Activated CD8-positive, alpha-beta T cell treated with anti-CD3 and anti-CD28 coated beads for 36 hours (primary cell): ENCODE measurements at regions not wholly inside any gene's neighbourhood (a gene's known extent, or its start where the extent isn't known, plus 50 kb on each side); places are given as distances from the start of the nearest gene placed in this dataset.

Experiments used
- ATAC-seq: fragments of 200-7000 bp; cut with Tn5 transposase; one replicate; pipeline ENCODE4 v1.10.0; 2021; ENCODE audit warnings: mild to moderate bottlenecking, moderate library complexity
- CTCF ChIA-PET: fragments of 350-600 bp; sonication (Branson Sonifier 250); formaldehyde crosslinking; loops from one replicate; lab custom pipeline; 2021; ENCODE audit warnings: antibody characterized with exemption; lab: Charles Lee
- POLR2A ChIA-PET: fragments of 350-600 bp; sonication (Branson Sonifier 250); formaldehyde crosslinking; loops from one replicate; lab custom pipeline; 2021; ENCODE audit warnings: antibody characterized with exemption; lab: Charles Lee
- DNase-seq: peaks from one replicate; pipeline ENCODE4 v3.0.0-alpha.2; 2020
- H3K27ac Mint-ChIP-seq: one replicate; pipeline ENCODE4 v1.8.0; 2021; ENCODE audit warnings: mild to moderate bottlenecking, mixed read lengths
- H3K27me3 Mint-ChIP-seq: one replicate; pipeline ENCODE4 v1.8.0; 2021; ENCODE audit warnings: mixed read lengths
- H3K36me3 Mint-ChIP-seq: one replicate; pipeline ENCODE4 v1.8.0; 2021; ENCODE audit warnings: low read depth, mixed read lengths
- H3K4me1 Mint-ChIP-seq: one replicate; pipeline ENCODE4 v1.8.0; 2021; ENCODE audit warnings: low read depth, mixed read lengths
- H3K4me3 Mint-ChIP-seq: one replicate; pipeline ENCODE4 v1.8.0; 2021; ENCODE audit warnings: mild to moderate bottlenecking, moderate library complexity, mixed read lengths
- H3K9me3 Mint-ChIP-seq: one replicate; pipeline ENCODE4 v1.8.0; 2021; ENCODE audit warnings: mixed read lengths
- CTCF ChIP-seq: fragments of 200-600 bp; IDR thresholded peaks from one replicate; pipeline ENCODE4 v1.8.0; 2022; ENCODE audit warnings: antibody characterized with exemption, mild to moderate bottlenecking
- intact Hi-C: fragments of 100-400 bp; cut with micrococcal nuclease; formaldehyde crosslinking; loops from one replicate; pipeline ENCODE4 v1.10.0; 2022

GRCh38 chr1:30321996-30322858, 401.2 kb downstream of the MATN1 start:
- CTCF ChIA-PET, result no interaction called here
- Mint-ChIP-seq H3K9me3 (no peaks in the 10 kb centered on the region), H3K36me3 (no peaks in the 10 kb centered on the region), H3K27ac (no peak overlapping the region), H3K4me1 (no peaks in the 10 kb centered on the region), H3K27me3 (no peaks in the 10 kb centered on the region), H3K4me3 (no peak overlapping the region)
- ATAC-seq, result no peak
- intact Hi-C loops, result no loop called here
- DNase-seq, result no peak
- POLR2A ChIA-PET, result no interaction called here
- TF ChIP-seq CTCF, result no peak

DNA sequence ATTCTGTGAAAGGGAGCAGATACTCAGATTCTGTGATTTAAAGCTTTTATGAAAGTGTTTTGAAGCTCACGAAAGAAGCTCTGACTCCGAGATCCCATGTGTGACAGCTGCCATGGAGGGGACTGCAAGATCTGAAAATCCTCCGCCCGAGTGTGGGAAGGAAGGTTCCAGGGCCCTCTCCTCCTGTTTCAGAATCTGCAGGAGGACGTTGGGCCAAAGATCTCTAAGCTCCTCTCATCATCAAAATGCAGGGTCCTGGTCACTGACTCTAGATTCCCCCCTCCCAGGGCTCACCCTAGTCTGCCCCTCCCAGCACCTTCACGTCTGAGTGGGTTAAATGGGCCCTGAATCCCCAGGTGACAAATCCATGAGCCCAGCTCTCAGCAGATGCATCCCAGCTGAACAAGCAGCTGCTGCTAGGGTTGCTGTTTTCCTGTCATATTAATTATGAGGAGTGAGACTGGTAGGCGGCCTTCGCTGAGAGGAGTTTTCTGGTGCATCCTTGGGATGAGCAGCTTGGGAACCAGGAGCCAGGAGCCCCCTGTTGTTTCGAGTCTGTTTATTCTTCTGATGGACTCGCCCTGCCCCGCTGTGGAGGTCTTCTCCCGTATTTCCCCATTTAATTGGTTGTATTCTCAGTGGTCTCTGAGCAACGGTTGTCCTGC, 402.0 kb downstream of the MATN1 start:
- Mint-ChIP-seq H3K27me3 (no peaks in the 10 kb centered on the region), H3K9me3 (no peaks in the 10 kb centered on the region), H3K4me1 (no peaks in the 10 kb centered on the region), H3K4me3 (no peak overlapping the region), H3K36me3 (no peaks in the 10 kb centered on the region), H3K27ac (no peak overlapping the region)
- ChIA-PET POLR2A (no interaction called here), CTCF (no interaction called here)
- intact Hi-C loops, result no loop called here
- ATAC-seq, result no peak
- no peak for TF ChIP-seq CTCF
- no peak for DNase-seq

DNA sequence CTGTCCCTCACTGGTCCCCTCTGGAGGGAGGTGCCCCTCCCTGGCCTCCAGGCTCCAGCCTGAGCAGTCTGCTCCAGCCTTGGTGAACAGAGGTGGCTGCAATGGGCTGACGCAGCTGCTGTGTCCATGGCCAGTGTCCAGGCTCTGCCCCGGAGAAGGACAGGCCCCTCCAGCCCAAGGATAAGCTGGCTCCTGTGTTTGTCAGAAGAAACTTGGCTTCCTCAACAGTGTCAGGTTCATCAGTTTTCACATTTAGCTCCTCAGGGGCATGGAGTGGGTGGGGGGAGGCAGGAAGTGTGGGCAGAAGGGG, 402.8 kb downstream of the MATN1 start:
- DNase-seq (no peak), ATAC-seq (no peak)
- TF ChIP-seq CTCF, result no peak
- ChIA-PET CTCF (no interaction called here), POLR2A (no interaction called here)
- no peaks in the 10 kb centered on the region for H3K27me3 Mint-ChIP-seq
- no peak overlapping the region for H3K4me3 Mint-ChIP-seq
- no peaks in the 10 kb centered on the region for H3K36me3 Mint-ChIP-seq
- H3K4me1 Mint-ChIP-seq, result no peaks in the 10 kb centered on the region
- no peak overlapping the region for H3K27ac Mint-ChIP-seq
- intact Hi-C loops, result no loop called here
- no peaks in the 10 kb centered on the region for H3K9me3 Mint-ChIP-seq

DNA sequence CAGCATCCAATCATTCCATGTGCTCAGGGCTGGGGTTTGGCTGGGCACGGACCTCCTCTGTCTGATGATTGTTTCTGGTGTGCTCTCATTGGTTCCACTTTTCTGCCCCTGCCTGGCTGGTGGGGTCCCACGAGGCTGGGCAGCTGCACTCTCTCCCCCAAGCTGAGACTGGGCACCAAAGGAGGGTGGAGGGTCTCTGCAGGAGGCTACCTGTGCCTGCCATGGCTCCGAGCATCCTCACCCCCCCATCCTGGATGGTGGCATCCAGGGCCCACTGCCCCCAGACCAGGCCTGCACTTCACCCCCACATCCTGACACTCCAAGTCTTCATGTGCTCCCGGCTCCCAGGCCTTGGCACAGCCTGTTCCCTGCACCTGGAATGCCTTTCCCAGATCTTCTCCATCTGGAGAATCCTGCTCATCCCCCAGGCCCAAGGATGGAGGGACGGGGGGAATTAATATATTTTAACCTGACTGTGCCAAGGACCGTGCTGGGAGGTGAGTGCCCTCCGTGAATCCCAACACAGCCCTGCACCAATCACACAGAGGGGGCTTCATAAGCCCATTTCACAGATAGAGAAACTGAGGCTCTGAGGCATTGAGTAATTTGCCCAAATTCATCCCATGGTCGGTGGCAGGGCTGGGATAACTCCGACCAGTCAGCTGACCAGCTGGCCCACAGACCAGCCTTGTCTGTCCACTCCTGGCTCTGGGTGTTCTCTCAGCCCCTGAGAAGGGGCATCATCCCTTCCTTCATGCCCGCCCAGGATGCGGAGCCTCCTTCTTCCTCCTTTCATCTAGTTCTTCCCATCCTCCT, 403.4 kb downstream of the MATN1 start:
- CTCF ChIA-PET, result no interaction called here

More for the DNA sequence above, 403.4 kb downstream of the MATN1 start:
- no peaks in the 10 kb centered on the region for H3K27me3 Mint-ChIP-seq
- DNase-seq, result no peak
- intact Hi-C loops, result no loop called here
- no peak overlapping the region for H3K27ac Mint-ChIP-seq
- H3K36me3 Mint-ChIP-seq, result no peaks in the 10 kb centered on the region
- TF ChIP-seq CTCF, result no peak
- no peaks in the 10 kb centered on the region for H3K4me1 Mint-ChIP-seq
- POLR2A ChIA-PET, result no interaction called here
- H3K9me3 Mint-ChIP-seq, result no peaks in the 10 kb centered on the region
- no peak overlapping the region for H3K4me3 Mint-ChIP-seq
- ATAC-seq, result no peak
